Calu3 (cell line): ENCODE measurements at regions not wholly inside any gene's neighbourhood (a gene's known extent, or its start where the extent isn't known, plus 50 kb on each side); places are given as distances from the start of the nearest gene placed in this dataset.
"Not testable (repeated sequence)": the region's sequence is repeated elsewhere in the genome, so short reads cannot be mapped to it uniquely, and the experiment has no call there.

ENCODE experiments used
- BruUV-seq: library from RNA; stranded (reverse); fragments of 400-500 nt; replicated peaks from 2 replicates; lab custom pipeline; 2021; lab: Mats Ljungman, UMichigan
- CTCF ChIA-PET: fragments of 300-600 bp; sonication (Branson Sonifier 250); formaldehyde crosslinking; loops from one replicate; lab custom pipeline; 2022; ENCODE audit warnings: antibody characterized with exemption; lab: Charles Lee
- DNase-seq: peaks from one replicate; pipeline ENCODE4 v3.0.0; 2022
- H3K27ac Mint-ChIP-seq: one replicate; pipeline ENCODE4 v1.8.0; 2022; ENCODE audit warnings: mixed read lengths; ENCODE audit not compliant: unreplicated experiment
- H3K27me3 Mint-ChIP-seq: one replicate; pipeline ENCODE4 v1.8.0; 2022; ENCODE audit warnings: mixed read lengths; ENCODE audit not compliant: unreplicated experiment
- H3K36me3 Mint-ChIP-seq: one replicate; pipeline ENCODE4 v1.8.0; 2022; ENCODE audit warnings: mild to moderate bottlenecking, moderate library complexity, mixed read lengths; ENCODE audit not compliant: insufficient read depth, unreplicated experiment
- H3K4me1 Mint-ChIP-seq: one replicate; pipeline ENCODE4 v1.8.0; 2022; ENCODE audit warnings: mild to moderate bottlenecking, low read depth, mixed read lengths; ENCODE audit not compliant: unreplicated experiment
- H3K4me3 Mint-ChIP-seq: one replicate; pipeline ENCODE4 v1.8.0; 2022; ENCODE audit warnings: mild to moderate bottlenecking, low read depth, moderate library complexity, mixed read lengths; ENCODE audit not compliant: unreplicated experiment
- H3K9me3 Mint-ChIP-seq: one replicate; pipeline ENCODE4 v1.8.0; 2022; ENCODE audit warnings: low read depth, mixed read lengths; ENCODE audit not compliant: unreplicated experiment
- intact Hi-C: fragments of 100-400 bp; cut with micrococcal nuclease; formaldehyde crosslinking; loops from one replicate; pipeline ENCODE4 v1.10.0; 2022; ENCODE audit not compliant: unreplicated experiment
- TF ChIP-seq, protein P1 (sequence below): fragments of 200-600 bp; IDR thresholded peaks from one replicate; pipeline ENCODE4 v1.8.0; 2022; ENCODE audit warnings: antibody characterized with exemption; ENCODE audit not compliant: unreplicated experiment

DNA sequence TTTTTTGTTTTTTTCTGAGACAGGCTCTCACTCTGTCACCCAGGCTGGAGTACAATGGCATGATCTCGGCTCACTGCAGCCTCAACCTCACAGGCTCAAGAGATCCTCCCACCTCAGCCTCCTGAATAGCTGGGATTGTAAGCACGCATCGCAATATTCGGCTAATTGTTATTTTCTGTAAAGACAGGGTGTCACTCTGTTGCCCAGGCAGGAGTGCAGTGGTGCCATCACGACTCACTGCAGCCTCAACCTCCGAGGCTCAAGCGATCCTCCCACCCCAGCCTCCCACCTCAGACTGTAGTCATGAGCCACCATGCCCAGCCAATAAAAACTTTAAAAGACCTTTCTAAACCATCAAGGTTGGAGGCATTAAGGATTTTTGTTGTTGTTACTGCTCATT, 57.4 kb upstream of the TFRC start:
- Mint-ChIP-seq H3K4me1 (peaks cover 24% of the 10 kb centered on the region), H3K27ac (no peak overlapping the region), H3K36me3 (peaks cover 8% of the 10 kb centered on the region), H3K4me3 (no peak overlapping the region), H3K27me3 (no peaks in the 10 kb centered on the region), H3K9me3 (no peaks in the 10 kb centered on the region)
- no TSS peak for BruUV-seq
- CTCF ChIA-PET = no interaction called here
- no peak for DNase-seq
- intact Hi-C loops = no loop called here
- TF ChIP-seq, protein P1, sequence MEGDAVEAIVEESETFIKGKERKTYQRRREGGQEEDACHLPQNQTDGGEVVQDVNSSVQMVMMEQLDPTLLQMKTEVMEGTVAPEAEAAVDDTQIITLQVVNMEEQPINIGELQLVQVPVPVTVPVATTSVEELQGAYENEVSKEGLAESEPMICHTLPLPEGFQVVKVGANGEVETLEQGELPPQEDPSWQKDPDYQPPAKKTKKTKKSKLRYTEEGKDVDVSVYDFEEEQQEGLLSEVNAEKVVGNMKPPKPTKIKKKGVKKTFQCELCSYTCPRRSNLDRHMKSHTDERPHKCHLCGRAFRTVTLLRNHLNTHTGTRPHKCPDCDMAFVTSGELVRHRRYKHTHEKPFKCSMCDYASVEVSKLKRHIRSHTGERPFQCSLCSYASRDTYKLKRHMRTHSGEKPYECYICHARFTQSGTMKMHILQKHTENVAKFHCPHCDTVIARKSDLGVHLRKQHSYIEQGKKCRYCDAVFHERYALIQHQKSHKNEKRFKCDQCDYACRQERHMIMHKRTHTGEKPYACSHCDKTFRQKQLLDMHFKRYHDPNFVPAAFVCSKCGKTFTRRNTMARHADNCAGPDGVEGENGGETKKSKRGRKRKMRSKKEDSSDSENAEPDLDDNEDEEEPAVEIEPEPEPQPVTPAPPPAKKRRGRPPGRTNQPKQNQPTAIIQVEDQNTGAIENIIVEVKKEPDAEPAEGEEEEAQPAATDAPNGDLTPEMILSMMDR = no peak

DNA sequence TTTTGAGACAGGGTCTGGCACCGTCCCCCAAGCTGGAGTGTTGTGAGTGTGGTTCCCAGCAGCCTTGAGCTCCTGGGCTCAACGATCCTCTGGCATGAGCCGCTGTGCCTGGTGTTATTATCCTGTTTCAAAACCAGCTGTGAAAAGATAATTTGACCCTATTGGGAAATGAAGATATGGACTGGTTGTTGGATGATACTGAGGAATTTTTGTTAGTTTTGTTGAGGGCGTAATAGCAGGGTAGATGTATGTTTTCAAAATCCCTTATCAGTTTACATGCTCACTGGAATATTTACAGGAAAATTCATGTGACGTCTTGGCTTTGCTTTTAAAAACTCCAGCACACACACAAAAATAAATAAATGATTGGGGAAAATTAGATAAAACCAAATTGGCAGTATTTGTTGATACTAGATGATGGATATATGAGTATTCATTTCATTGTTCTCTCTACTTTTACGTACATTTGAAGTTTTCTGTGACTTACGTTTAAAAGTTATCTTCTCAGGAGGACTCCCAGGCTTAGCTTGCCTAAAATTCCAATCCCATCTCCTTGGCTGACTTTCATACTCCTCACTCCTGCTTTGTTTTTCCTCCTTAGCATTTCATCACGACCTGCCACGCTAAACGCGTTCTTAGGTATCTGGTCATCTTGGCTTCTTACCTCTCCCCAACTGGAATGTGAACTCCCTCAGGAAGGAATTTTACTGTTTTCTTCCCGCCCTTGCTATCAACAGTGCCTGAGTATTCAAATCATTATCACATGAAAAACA, 56.8 kb upstream of the TFRC start:
- intact Hi-C loops = no loop called here
- no peak for DNase-seq
- Mint-ChIP-seq H3K9me3 (no peaks in the 10 kb centered on the region), H3K27me3 (no peaks in the 10 kb centered on the region), H3K27ac (no peak overlapping the region), H3K36me3 (peaks cover 5% of the 10 kb centered on the region), H3K4me1 (peaks cover 24% of the 10 kb centered on the region), H3K4me3 (no peak overlapping the region)
- CTCF ChIA-PET = no interaction called here
- no TSS peak for BruUV-seq
- TF ChIP-seq, protein P1 = no peak

DNA sequence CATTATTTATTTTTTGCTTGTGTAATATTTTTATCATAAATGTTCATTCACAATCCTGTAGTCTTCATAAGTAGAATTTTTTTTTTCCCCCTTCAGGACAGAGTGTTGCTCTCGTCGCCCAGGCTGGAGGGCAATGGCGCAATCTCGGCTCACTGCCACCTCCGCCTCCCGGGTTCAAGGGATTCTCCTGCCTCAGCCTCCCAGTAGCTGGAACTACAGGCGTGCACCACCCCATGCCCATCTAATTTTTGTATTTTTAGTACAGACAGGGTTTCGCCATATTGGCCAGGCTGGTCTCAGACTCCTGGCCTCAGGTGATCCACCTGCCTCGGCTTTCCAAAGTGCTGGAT, 54.7 kb upstream of the TFRC start:
- H3K27me3 Mint-ChIP-seq, H3K9me3 Mint-ChIP-seq, CTCF ChIA-PET, intact Hi-C loops, H3K4me1 Mint-ChIP-seq, H3K4me3 Mint-ChIP-seq, DNase-seq, H3K36me3 Mint-ChIP-seq, H3K27ac Mint-ChIP-seq, BruUV-seq: not testable (repeated sequence)

DNA sequence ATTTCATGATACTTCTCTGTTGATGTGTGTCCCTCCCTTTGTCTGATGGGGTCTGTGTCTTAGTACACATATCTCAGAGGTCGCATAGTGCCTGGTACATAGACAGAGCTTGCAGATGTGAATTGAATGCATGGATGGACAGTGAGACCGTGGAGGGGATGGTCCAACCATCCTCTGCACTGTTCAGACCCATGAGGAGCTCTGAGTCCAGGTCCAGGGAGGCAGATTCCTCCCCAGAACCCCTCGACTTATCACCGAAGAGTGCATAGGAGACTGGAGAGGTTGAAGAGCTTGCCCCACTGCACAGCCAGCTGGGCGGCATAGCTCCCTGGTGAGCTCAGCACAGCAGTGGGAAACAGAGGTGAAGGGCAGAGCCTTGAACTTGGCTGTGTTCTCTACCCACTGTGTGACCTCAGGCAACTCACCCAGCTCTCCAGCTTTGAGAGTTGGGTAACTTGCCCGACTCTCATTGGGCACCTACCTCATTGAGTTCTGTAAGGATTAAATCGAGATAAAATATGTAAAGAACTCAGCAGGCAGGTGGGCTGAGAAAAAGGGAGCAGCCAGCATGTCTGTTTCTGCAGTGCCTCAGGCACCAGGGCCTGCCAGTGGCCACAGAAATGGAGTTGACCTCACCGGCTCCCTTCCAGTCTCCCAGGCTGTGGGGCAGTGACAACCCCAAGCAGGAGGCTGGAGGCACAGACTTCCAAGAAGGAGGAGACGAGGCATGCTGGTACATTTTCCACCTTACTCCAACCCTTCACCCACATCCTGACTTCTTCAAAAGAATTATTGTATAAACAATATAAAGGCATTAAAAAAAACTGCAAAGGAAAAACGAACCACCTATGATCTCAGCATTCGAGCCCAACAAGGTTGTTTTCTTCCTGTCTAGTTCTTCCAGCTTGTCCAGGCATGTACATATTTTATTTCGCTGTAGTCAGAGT, 54.1 kb upstream of the TFRC start:
- Mint-ChIP-seq H3K36me3 (no peaks in the 10 kb centered on the region), H3K27ac (no peak overlapping the region), H3K9me3 (no peaks in the 10 kb centered on the region), H3K27me3 (no peaks in the 10 kb centered on the region), H3K4me3 (no peak overlapping the region), H3K4me1 (no peaks in the 10 kb centered on the region)
- TF ChIP-seq, protein P1 = no peak
- BruUV-seq = no TSS peak
- no peak for DNase-seq
- intact Hi-C loops = no loop called here
- CTCF ChIA-PET = no interaction called here
